NT2/D1 (cell line): ENCODE measurements at regions not wholly inside any gene's neighbourhood (a gene's known extent, or its start where the extent isn't known, plus 50 kb on each side); places are given as distances from the start of the nearest gene placed in this dataset.

Source experiments
- DNase-seq: peaks from one replicate; pipeline ENCODE4 v3.0.0-alpha.2; 2011; ENCODE audit warnings: low read depth, low spot score
- H3K27me3 ChIP-seq: 2 replicates; pipeline ENCODE4 v1.6.0; 2011; ENCODE audit warnings: mild to moderate bottlenecking; ENCODE audit not compliant: insufficient read length, insufficient read depth
- H3K36me3 ChIP-seq: 2 replicates; pipeline ENCODE4 v1.6.1; 2011; ENCODE audit warnings: mild to moderate bottlenecking, low read length, mixed read lengths; ENCODE audit not compliant: insufficient read depth, insufficient read length
- H3K4me1 ChIP-seq: 2 replicates; pipeline ENCODE4 v1.5.1; 2011; ENCODE audit not compliant: insufficient read depth, insufficient read length
- H3K4me3 ChIP-seq: 2 replicates; pipeline ENCODE4 v1.5.1; 2011; ENCODE audit warnings: low read depth; ENCODE audit not compliant: insufficient read length
- H3K9ac ChIP-seq: 2 replicates; pipeline ENCODE4 v1.6.0; 2011; ENCODE audit warnings: low read depth; ENCODE audit not compliant: insufficient read length
- H3K9me3 ChIP-seq: 2 replicates; pipeline ENCODE4 v1.5.1; 2011; ENCODE audit warnings: mild to moderate bottlenecking, low read length; ENCODE audit not compliant: insufficient read depth
- SUZ12 ChIP-seq: IDR thresholded peaks from 2 replicates; pipeline ENCODE4 v1.6.1; 2011; ENCODE audit not compliant: insufficient read length, insufficient read depth; ENCODE audit errors: extremely low read depth
- YY1 ChIP-seq: IDR thresholded peaks from 2 replicates; pipeline ENCODE4 v1.6.1; 2011; ENCODE audit not compliant: insufficient read length, insufficient read depth
- ZNF274 ChIP-seq: IDR thresholded peaks from 2 replicates; pipeline ENCODE4 v1.6.1; 2011; ENCODE audit warnings: mild to moderate bottlenecking, low read depth, low read length

DNA sequence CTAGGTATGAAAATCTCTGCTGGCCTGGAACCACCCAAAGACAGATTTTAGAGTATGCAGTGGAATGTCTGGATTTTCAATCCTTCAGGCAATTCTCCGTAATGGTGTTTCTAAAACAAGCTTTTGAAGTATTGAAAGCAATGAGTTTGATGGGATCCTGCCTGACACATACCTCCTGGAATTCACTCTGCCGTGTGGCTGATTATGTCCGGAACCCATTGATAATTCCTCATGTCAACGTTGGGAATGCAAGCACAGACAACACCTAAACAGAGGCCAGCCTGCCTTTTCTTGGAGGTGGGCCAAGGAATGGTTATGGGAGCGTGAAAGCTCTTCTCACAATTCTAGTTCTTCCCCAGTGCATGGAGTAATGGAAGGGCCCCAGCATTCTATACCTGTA, 168.9 kb upstream of the HMCN1 start:
- no peak for DNase-seq
- TF ChIP-seq ZNF274 (no peak), YY1 (no peak), SUZ12 (no peak)
- Histone ChIP-seq H3K4me1 (no peaks in the 10 kb centered on the region), H3K36me3 (no peaks in the 10 kb centered on the region), H3K27me3 (no peaks in the 10 kb centered on the region), H3K9ac (no peak overlapping the region), H3K4me3 (no peak overlapping the region), H3K9me3 (no peaks in the 10 kb centered on the region)

DNA sequence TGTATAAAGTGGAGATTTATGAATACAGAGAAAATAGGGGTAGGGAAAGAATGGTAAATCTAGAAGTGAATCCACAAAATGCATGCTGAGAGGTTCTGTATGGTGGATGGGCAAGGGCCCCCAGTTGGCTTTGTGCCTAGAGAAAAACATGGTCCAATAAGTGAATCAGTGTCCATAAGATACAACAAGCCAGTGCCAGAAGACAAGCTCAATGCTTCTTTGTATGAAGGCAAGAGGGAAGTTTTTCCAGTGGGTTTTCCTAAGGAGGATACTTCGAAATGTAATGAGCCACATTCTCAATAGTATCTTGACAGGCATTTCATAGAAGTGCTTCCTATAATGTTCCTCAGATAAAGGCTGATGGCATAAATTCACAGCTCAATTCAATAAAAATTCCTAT, 169.4 kb upstream of the HMCN1 start:
- TF ChIP-seq SUZ12, result no peak
- no peak for TF ChIP-seq ZNF274
- TF ChIP-seq YY1, result no peak
- Histone ChIP-seq H3K9me3 (no peaks in the 10 kb centered on the region), H3K4me3 (no peak overlapping the region), H3K4me1 (no peaks in the 10 kb centered on the region), H3K9ac (no peak overlapping the region), H3K36me3 (no peaks in the 10 kb centered on the region), H3K27me3 (no peaks in the 10 kb centered on the region)
- DNase-seq, result no peak

DNA sequence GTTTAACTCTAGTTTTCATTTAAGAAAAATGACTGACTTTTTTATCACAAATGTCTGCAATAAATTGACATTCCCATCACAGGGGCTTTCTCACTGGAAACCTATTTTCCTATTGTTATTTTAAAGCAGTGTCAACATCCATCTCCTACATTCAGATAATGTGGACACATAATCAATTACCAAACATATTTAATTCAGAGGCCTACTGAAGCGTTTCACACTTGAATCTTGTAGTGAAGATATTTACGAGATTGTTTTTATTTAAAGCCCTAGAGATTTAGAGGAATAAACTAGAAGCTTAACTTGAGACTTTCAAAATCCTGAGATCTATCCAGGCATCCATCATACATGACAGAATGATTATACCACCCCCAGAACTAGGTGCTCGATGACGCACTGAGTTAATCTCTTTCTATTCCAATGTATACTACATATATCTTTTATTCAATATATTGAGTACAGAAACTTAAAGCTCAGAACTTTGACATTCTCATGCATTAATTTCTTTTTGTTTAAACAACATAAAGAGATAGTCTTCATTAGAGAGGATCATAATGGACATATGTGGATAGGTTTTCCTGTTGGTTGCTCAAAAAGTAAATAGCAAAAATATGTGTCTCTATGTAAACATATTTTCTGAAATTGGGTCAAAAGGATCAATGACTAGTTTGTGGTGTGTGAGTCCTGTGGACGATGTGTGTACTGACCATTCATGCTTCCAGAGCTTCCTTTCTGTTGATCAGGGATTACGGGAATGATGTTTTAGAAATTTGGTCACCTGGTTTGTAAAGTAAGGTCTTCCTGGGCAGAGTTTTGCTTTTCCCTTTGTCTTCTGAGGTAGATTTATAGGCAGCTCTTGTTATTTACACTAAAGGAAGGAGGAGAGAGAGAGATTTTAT, 171.5 kb upstream of the HMCN1 start:
- Histone ChIP-seq H3K36me3 (no peaks in the 10 kb centered on the region), H3K9me3 (no peaks in the 10 kb centered on the region), H3K27me3 (no peaks in the 10 kb centered on the region), H3K4me1 (no peaks in the 10 kb centered on the region), H3K4me3 (no peak overlapping the region), H3K9ac (no peak overlapping the region)
- TF ChIP-seq ZNF274, result no peak
- TF ChIP-seq YY1, result no peak
- TF ChIP-seq SUZ12, result no peak
- DNase-seq, result no peak

DNA sequence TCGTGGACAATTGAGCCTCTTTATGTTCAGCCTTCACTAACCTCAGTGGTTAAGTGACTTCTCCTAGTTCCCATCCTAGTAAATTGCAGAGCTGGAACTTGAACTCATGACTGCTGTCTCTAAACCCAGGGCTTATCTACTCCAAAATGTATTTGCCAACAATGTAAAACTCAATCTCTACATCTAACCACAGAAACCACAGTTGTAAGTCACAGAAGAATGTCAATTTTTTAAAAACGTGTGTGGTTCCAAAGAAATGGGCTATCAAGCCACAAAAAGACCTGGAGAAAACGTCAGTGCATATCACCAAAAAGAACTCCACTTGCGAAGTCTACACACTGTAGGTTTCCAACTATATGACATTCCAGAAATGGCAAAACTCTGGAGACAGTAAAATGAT, 172.6 kb upstream of the HMCN1 start:
- Histone ChIP-seq H3K9ac (no peak overlapping the region), H3K36me3 (no peaks in the 10 kb centered on the region), H3K27me3 (no peaks in the 10 kb centered on the region), H3K4me3 (no peak overlapping the region), H3K4me1 (no peaks in the 10 kb centered on the region), H3K9me3 (no peaks in the 10 kb centered on the region)
- DNase-seq, result no peak
- TF ChIP-seq YY1, result no peak
- TF ChIP-seq ZNF274, result no peak
- no peak for TF ChIP-seq SUZ12

DNA sequence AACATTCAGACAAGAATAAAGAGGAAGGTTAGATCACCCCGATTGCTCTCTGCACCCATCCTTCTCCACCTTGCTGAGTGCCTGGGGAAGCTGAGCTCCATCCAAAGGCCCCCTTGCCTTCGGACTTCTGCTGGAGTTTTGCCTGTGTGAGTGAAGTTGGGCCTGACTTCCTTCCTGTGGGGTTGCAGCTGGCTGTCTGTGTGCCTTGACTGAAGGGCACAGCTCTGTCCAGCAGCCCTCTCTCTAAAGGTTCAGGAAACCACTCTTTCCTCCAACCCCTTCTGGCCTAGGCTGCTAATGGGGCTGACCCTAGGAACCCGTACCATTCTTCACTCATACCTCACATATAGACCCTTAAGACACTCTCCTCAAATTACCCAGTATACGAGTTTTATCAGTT, 173.4 kb upstream of the HMCN1 start:
- no peak overlapping the region for H3K9ac ChIP-seq
- no peaks in the 10 kb centered on the region for H3K36me3 ChIP-seq
- no peak for TF ChIP-seq ZNF274
- no peak for TF ChIP-seq SUZ12
- no peak for TF ChIP-seq YY1
- H3K27me3 ChIP-seq, result no peaks in the 10 kb centered on the region
- no peaks in the 10 kb centered on the region for H3K4me1 ChIP-seq
- H3K4me3 ChIP-seq, result no peak overlapping the region
- DNase-seq, result no peak
- no peaks in the 10 kb centered on the region for H3K9me3 ChIP-seq

DNA sequence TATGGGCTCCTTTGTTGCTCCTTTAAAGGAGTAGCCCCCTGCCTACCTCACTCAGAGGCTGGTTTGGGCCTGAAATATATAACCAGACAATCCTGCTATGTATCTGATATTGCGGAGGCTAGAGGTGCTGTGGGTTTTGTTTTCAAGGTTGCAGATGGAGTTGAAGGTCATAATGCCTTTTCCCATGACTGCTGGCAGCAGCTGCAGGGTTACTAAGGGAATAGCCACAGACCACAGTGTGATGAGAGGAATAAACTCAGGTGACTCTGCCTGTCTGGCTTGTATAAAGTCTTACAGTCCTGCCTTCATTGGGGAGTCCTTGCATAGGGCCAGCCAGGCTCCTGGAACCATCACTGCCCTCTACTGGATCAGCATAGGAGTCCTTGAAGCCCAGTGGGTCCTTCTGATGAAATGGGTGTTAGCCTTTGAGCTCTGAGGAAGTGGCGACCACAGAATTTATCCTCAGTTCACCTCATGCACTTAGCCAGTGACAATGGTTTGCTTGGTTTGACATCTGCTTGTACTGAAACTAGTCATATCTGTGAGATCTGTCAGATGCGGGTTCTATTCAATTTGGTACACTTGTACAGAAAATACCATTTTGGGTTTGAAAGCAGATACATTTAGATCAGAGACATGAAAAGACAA, 174.4 kb upstream of the HMCN1 start:
- no peaks in the 10 kb centered on the region for H3K36me3 ChIP-seq
- H3K27me3 ChIP-seq, result no peaks in the 10 kb centered on the region
- no peak overlapping the region for H3K9ac ChIP-seq
- H3K4me1 ChIP-seq, result no peaks in the 10 kb centered on the region
- DNase-seq, result peak; percentile 55
- no peak overlapping the region for H3K4me3 ChIP-seq
- H3K9me3 ChIP-seq, result no peaks in the 10 kb centered on the region
- no peak for TF ChIP-seq YY1
- TF ChIP-seq SUZ12, result no peak
- TF ChIP-seq ZNF274, result no peak

DNA sequence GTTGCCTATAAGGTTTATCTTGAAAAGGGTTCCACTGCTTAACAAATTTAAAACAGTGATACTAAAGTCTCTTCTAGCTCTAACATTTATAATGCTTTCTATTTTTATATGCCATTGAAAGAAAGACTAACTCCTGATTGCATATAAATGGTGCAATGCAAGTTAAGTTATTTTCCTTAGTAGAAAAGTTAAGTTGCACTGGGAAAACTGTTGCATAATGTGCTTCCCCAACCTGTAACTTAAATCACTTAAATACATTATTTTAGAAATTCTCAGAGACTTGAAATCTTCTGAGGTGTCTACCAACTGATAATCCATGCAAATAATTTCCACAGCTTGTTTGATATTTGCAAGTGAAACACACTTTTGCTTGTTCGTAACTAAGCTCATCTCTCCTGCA, 175.0 kb upstream of the HMCN1 start:
- H3K4me3 ChIP-seq, result no peak overlapping the region
- TF ChIP-seq ZNF274 (no peak), YY1 (no peak), SUZ12 (no peak)
- H3K27me3 ChIP-seq, result no peaks in the 10 kb centered on the region
- no peaks in the 10 kb centered on the region for H3K36me3 ChIP-seq
- no peaks in the 10 kb centered on the region for H3K9me3 ChIP-seq
- no peaks in the 10 kb centered on the region for H3K4me1 ChIP-seq
- no peak for DNase-seq
- H3K9ac ChIP-seq, result no peak overlapping the region
